Smooth muscle cell (in vitro differentiated cells): ENCODE measurements at regions not wholly inside any gene's neighbourhood (a gene's known extent, or its start where the extent isn't known, plus 50 kb on each side); places are given as distances from the start of the nearest gene placed in this dataset.

ENCODE experiments used
- DNase-seq: peaks from one replicate; lab custom pipeline; 2025; ENCODE audit not compliant: unreplicated experiment; lab: John Stamatoyannopoulos, UW
- H2AFZ ChIP-seq: fragments of 200-600 bp; sonication (generic); 2 replicates; pipeline ENCODE4 v1.6.0; 2016; ENCODE audit warnings: antibody characterized with exemption, low read depth, mild to moderate bottlenecking
- H3F3A ChIP-seq: fragments of 200-600 bp; sonication (generic); 2 replicates; pipeline ENCODE4 v1.6.0; 2017; ENCODE audit warnings: antibody characterized with exemption, low read depth
- H3K27ac ChIP-seq: fragments of 200-600 bp; sonication (generic); 2 replicates; pipeline ENCODE4 v1.5.1; 2016; ENCODE audit warnings: low read depth, mild to moderate bottlenecking
- H3K27me3 ChIP-seq: fragments of 200-600 bp; sonication (generic); 2 replicates; pipeline ENCODE4 v1.6.1; 2016; ENCODE audit warnings: low read depth, mild to moderate bottlenecking
- H3K36me3 ChIP-seq: fragments of 200-600 bp; sonication (generic); 2 replicates; pipeline ENCODE4 v1.5.1; 2016; ENCODE audit warnings: low read depth
- H3K4me1 ChIP-seq: fragments of 200-600 bp; sonication (generic); 2 replicates; pipeline ENCODE4 v1.5.1; 2016; ENCODE audit warnings: low read depth
- H3K4me2 ChIP-seq: fragments of 200-600 bp; sonication (generic); 2 replicates; pipeline ENCODE4 v1.6.0; 2016; ENCODE audit warnings: mild to moderate bottlenecking
- H3K4me3 ChIP-seq: fragments of 200-600 bp; sonication (generic); 2 replicates; pipeline ENCODE4 v1.5.1; 2016; ENCODE audit warnings: mild to moderate bottlenecking
- H3K79me2 ChIP-seq: fragments of 200-600 bp; sonication (generic); 2 replicates; pipeline ENCODE4 v1.6.0; 2016; ENCODE audit warnings: low read depth, mild to moderate bottlenecking
- H3K9ac ChIP-seq: fragments of 200-600 bp; sonication (generic); 2 replicates; pipeline ENCODE4 v1.6.0; 2016; ENCODE audit warnings: low read depth
- H3K9me3 ChIP-seq: fragments of 200-600 bp; sonication (generic); replicated peaks from 2 replicates; pipeline ENCODE4 v1.5.1; 2016; ENCODE audit warnings: low read depth
- H4K20me1 ChIP-seq: fragments of 200-600 bp; sonication (generic); 2 replicates; pipeline ENCODE4 v1.6.0; 2016; ENCODE audit warnings: low read depth
- CTCF ChIP-seq: fragments of 200-600 bp; sonication (generic); IDR thresholded peaks from 2 replicates; pipeline ENCODE4 v1.5.1; 2017; ENCODE audit warnings: borderline replicate concordance, mild to moderate bottlenecking, antibody characterized with exemption; ENCODE audit not compliant: insufficient read depth, poor library complexity, severe bottlenecking
- WGBS: methylation state at CpG from one replicate; pipeline ENCODE4 v1.1.7; 2016; ENCODE audit warnings: low lambda C conversion rate; 5-methylcytosine and 5-hydroxymethylcytosine counted together

GRCh38 chr3:164477403-164477802 is 600.9 kb downstream of the SI start:
- no peaks in the 10 kb centered on the region for H3K36me3 ChIP-seq
- DNase-seq, result no peak
- H3K27me3 ChIP-seq, result no peaks in the 10 kb centered on the region
- no peaks in the 10 kb centered on the region for H3F3A ChIP-seq
- no peak for TF ChIP-seq CTCF
- no peaks in the 10 kb centered on the region for H3K79me2 ChIP-seq
- H3K4me1 ChIP-seq, result no peaks in the 10 kb centered on the region
- H3K9ac ChIP-seq, result no peak overlapping the region
- no peak overlapping the region for H3K27ac ChIP-seq
- WGBS, result 95% methylated on average over 1 of the region's 1 CpG
- no peak overlapping the region for H3K4me3 ChIP-seq
- no peaks in the 10 kb centered on the region for H4K20me1 ChIP-seq
- no peaks in the 10 kb centered on the region for H3K9me3 ChIP-seq
- no peak overlapping the region for H3K4me2 ChIP-seq
- H2AFZ ChIP-seq, result no peak overlapping the region

GRCh38 chr3:164476631-164477030 is 601.7 kb downstream of the SI start:
- no peak for TF ChIP-seq CTCF
- Histone ChIP-seq H3K4me3 (no peak overlapping the region), H3K4me1 (no peaks in the 10 kb centered on the region), H3K9ac (no peak overlapping the region), H3K4me2 (no peak overlapping the region), H3K36me3 (no peaks in the 10 kb centered on the region), H3K9me3 (no peaks in the 10 kb centered on the region), H3F3A (no peaks in the 10 kb centered on the region), H3K27ac (no peak overlapping the region), H4K20me1 (no peaks in the 10 kb centered on the region), H2AFZ (no peak overlapping the region), H3K79me2 (no peaks in the 10 kb centered on the region), H3K27me3 (no peaks in the 10 kb centered on the region)
- DNase-seq, result no peak
- WGBS, result 90% methylated on average over 3 of the region's 3 CpGs

GRCh38 chr3:164470471-164470870 is 607.8 kb downstream of the SI start:
- Histone ChIP-seq H3K36me3 (no peaks in the 10 kb centered on the region), H3K4me2 (no peak overlapping the region), H3K27ac (no peak overlapping the region), H3K9ac (no peak overlapping the region), H3K4me1 (no peaks in the 10 kb centered on the region), H2AFZ (no peak overlapping the region), H3K9me3 (no peaks in the 10 kb centered on the region), H3K79me2 (no peaks in the 10 kb centered on the region), H4K20me1 (no peaks in the 10 kb centered on the region), H3K4me3 (no peak overlapping the region), H3K27me3 (no peaks in the 10 kb centered on the region), H3F3A (no peaks in the 10 kb centered on the region)
- 52% methylated on average over 3 of the region's 3 CpGs for WGBS
- TF ChIP-seq CTCF, result no peak
- no peak for DNase-seq

- Histone ChIP-seq H4K20me1 (no peaks in the 10 kb centered on the region), H3F3A (no peaks in the 10 kb centered on the region), H2AFZ (no peak overlapping the region), H3K4me1 (no peaks in the 10 kb centered on the region), H3K4me2 (no peak overlapping the region), H3K36me3 (no peaks in the 10 kb centered on the region), H3K9me3 (no peaks in the 10 kb centered on the region), H3K4me3 (no peak overlapping the region), H3K9ac (no peak overlapping the region), H3K79me2 (no peaks in the 10 kb centered on the region), H3K27me3 (no peaks in the 10 kb centered on the region), H3K27ac (no peak overlapping the region)
- no peak for TF ChIP-seq CTCF
- WGBS, result 72% methylated on average over 6 of the region's 6 CpGs
- DNase-seq, result no peak
Measured at GRCh38 chr3:164468055-164468454, 610.2 kb downstream of the SI start.
